ENCODE measurements at regions not wholly inside any gene's neighbourhood (a gene's known extent, or its start where the extent isn't known, plus 50 kb on each side); places are given as distances from the start of the nearest gene placed in this dataset.

GRCh38 chr13:111610879-111611278 is 290.4 kb downstream of the TEX29 start:
- Mint-ChIP-seq H3K36me3 (ENCODE audit: insufficient read depth) (no peaks in the 10 kb centered on the region), H3K4me1 (ENCODE audit: low read depth) (peaks cover 7% of the 10 kb centered on the region), H3K4me3 (ENCODE audit: low read depth) (no peak overlapping the region), H3K27ac (no peak overlapping the region), H3K27me3 (peaks cover 23% of the 10 kb centered on the region), H3K9me3 (ENCODE audit: low read depth) (no peaks in the 10 kb centered on the region)
- DNase-seq (ENCODE audit: low spot score, unreplicated experiment) = no peak
- TF ChIP-seq CTCF (IDR thresholded peaks at IDR 0.05; ENCODE audit: unreplicated experiment) = no peak

GRCh38 chr13:111611651-111612050 is 291.2 kb downstream of the TEX29 start:
- Mint-ChIP-seq H3K4me3 (ENCODE audit: low read depth) (no peak overlapping the region), H3K36me3 (ENCODE audit: insufficient read depth) (no peaks in the 10 kb centered on the region), H3K27me3 (peaks cover 27% of the 10 kb centered on the region), H3K27ac (no peak overlapping the region), H3K4me1 (ENCODE audit: low read depth) (peaks cover 7% of the 10 kb centered on the region), H3K9me3 (ENCODE audit: low read depth) (no peaks in the 10 kb centered on the region)
- DNase-seq (ENCODE audit: low spot score, unreplicated experiment) = no peak
- TF ChIP-seq CTCF (IDR thresholded peaks at IDR 0.05; ENCODE audit: unreplicated experiment) = no peak

- H3K9me3 Mint-ChIP-seq (ENCODE audit: low read depth) = no peaks in the 10 kb centered on the region
- peaks cover 7% of the 10 kb centered on the region for H3K4me1 Mint-ChIP-seq (ENCODE audit: low read depth)
- no peak overlapping the region for H3K27ac Mint-ChIP-seq
- no peak for TF ChIP-seq CTCF (IDR thresholded peaks at IDR 0.05; ENCODE audit: unreplicated experiment)
- peaks cover 32% of the 10 kb centered on the region for H3K27me3 Mint-ChIP-seq
- H3K4me3 Mint-ChIP-seq (ENCODE audit: low read depth) = no peak overlapping the region
- no peak for DNase-seq (ENCODE audit: low spot score, unreplicated experiment)
- no peaks in the 10 kb centered on the region for H3K36me3 Mint-ChIP-seq (ENCODE audit: insufficient read depth)
These were observed 292.4 kb downstream of the TEX29 start for GRCh38 chr13:111612886-111613285.

- peaks cover 10% of the 10 kb centered on the region for H3K4me1 Mint-ChIP-seq (ENCODE audit: low read depth)
- H3K9me3 Mint-ChIP-seq (ENCODE audit: low read depth) = no peaks in the 10 kb centered on the region
- no peaks in the 10 kb centered on the region for H3K36me3 Mint-ChIP-seq (ENCODE audit: insufficient read depth)
- H3K27ac Mint-ChIP-seq = no peak overlapping the region
- H3K27me3 Mint-ChIP-seq = peaks cover 32% of the 10 kb centered on the region
- H3K4me3 Mint-ChIP-seq (ENCODE audit: low read depth) = no peak overlapping the region
- no peak for DNase-seq (ENCODE audit: low spot score, unreplicated experiment)
- TF ChIP-seq CTCF (IDR thresholded peaks at IDR 0.05; ENCODE audit: unreplicated experiment) = no peak
These were observed 293.6 kb downstream of the TEX29 start for GRCh38 chr13:111614009-111614408.

GRCh38 chr13:111614613-111615012 is 294.2 kb downstream of the TEX29 start:
- no peaks in the 10 kb centered on the region for H3K36me3 Mint-ChIP-seq (ENCODE audit: insufficient read depth)
- TF ChIP-seq CTCF (IDR thresholded peaks at IDR 0.05; ENCODE audit: unreplicated experiment) = no peak
- H3K9me3 Mint-ChIP-seq (ENCODE audit: low read depth) = no peaks in the 10 kb centered on the region
- H3K4me3 Mint-ChIP-seq (ENCODE audit: low read depth) = no peak overlapping the region
- peaks cover 33% of the 10 kb centered on the region for H3K27me3 Mint-ChIP-seq
- no peak for DNase-seq (ENCODE audit: low spot score, unreplicated experiment)
- peaks cover 10% of the 10 kb centered on the region for H3K4me1 Mint-ChIP-seq (ENCODE audit: low read depth)
- H3K27ac Mint-ChIP-seq = no peak overlapping the region

Data from progenitor cell of endocrine pancreas (in vitro differentiated cells).